ENCODE measurements at regions not wholly inside any gene's neighbourhood (a gene's known extent, or its start where the extent isn't known, plus 50 kb on each side); places are given as distances from the start of the nearest gene placed in this dataset.

- no TSS peak for BruUV-seq (replicated peaks)
- H3K27ac ChIP-seq, result no peak overlapping the region
- H2AFZ ChIP-seq, result no peak overlapping the region
- DNase-seq, result no peak
- H3F3A ChIP-seq (ENCODE audit: insufficient read depth, low read depth), result peaks cover 4% of the 10 kb centered on the region; the same call in 1 of the 2 replicates
- H3K9me2 ChIP-seq (ENCODE audit: insufficient read depth), result no peaks in the 10 kb centered on the region
- ChIA-PET CTCF (no interaction called here), POLR2A (ENCODE audit: unreplicated experiment) (no interaction called here)
- intact Hi-C loops (cut with micrococcal nuclease; ENCODE audit: unreplicated experiment), result loop anchor here (1.0 to 5.0 kb wide), 2 partner anchors 155 to 335 kb away; no protein-coding TSS in a partner anchor
- peaks cover 20% of the 10 kb centered on the region for H3K4me1 ChIP-seq (replicated peaks; ENCODE audit: insufficient read depth)
- H3K27me3 ChIP-seq (ENCODE audit: insufficient read depth, low read depth), result no peaks in the 10 kb centered on the region
- no peaks in the 10 kb centered on the region for H3K9me3 ChIP-seq (ENCODE audit: insufficient read depth, low read depth)
- no peaks in the 10 kb centered on the region for H3K79me2 ChIP-seq (ENCODE audit: low read depth)
- H4K20me1 ChIP-seq (ENCODE audit: insufficient read depth), result no peaks in the 10 kb centered on the region
- TF ChIP-seq CTCF (conservative IDR thresholded peaks at IDR 0.05), result no peak
- TF ChIP-seq EZH2 (IDR thresholded peaks at IDR 0.05; ENCODE audit: low read depth), result no peak
- no peaks in the 10 kb centered on the region for H3K36me3 ChIP-seq (ENCODE audit: low read depth)
- H3K4me2 ChIP-seq, result no peak overlapping the region; the same call in 1 of the 2 replicates
- H3K4me3 ChIP-seq, result no peak overlapping the region
Observed at GRCh38 chr3:59482684-59483083, 432.9 kb upstream of the CFAP20DC start.

GRCh38 chr3:59481776-59482400 lies 432.1 kb upstream of the CFAP20DC start:
- Histone ChIP-seq H3K9me3 (ENCODE audit: insufficient read depth, low read depth) (no peaks in the 10 kb centered on the region), H3K27ac (peak overlapping the region; percentile 49), H3K4me2 (peak overlapping the region; percentile 19), H3K4me1 (replicated peaks; ENCODE audit: insufficient read depth) (peaks cover 20% of the 10 kb centered on the region), H3K79me2 (ENCODE audit: low read depth) (no peaks in the 10 kb centered on the region), H2AFZ (no peak overlapping the region), H4K20me1 (ENCODE audit: insufficient read depth) (no peaks in the 10 kb centered on the region), H3F3A (ENCODE audit: insufficient read depth, low read depth) (peaks cover 4% of the 10 kb centered on the region; the same call in 1 of the 2 replicates), H3K36me3 (ENCODE audit: low read depth) (no peaks in the 10 kb centered on the region), H3K4me3 (no peak overlapping the region), H3K27me3 (ENCODE audit: insufficient read depth, low read depth) (no peaks in the 10 kb centered on the region), H3K9me2 (ENCODE audit: insufficient read depth) (no peaks in the 10 kb centered on the region)
- intact Hi-C loops (cut with micrococcal nuclease; ENCODE audit: unreplicated experiment), result loop anchor here (1.0 to 5.0 kb wide), 2 partner anchors 155 to 335 kb away; no protein-coding TSS in a partner anchor
- peak; percentile 14 to 43 for DNase-seq
- CTCF ChIA-PET, result no interaction called here
- POLR2A ChIA-PET (ENCODE audit: unreplicated experiment), result interaction anchor here (0.6 to 0.7 kb wide), 2 partner anchors 451 to 543 kb away, joined by 3 to 26 read pairs; no protein-coding TSS in a partner anchor
- no TSS peak for BruUV-seq (replicated peaks)
- TF ChIP-seq EZH2 (IDR thresholded peaks at IDR 0.05; ENCODE audit: low read depth) (no peak), CTCF (conservative IDR thresholded peaks at IDR 0.05) (no peak)

GRCh38 chr3:59480486-59480995 lies 430.7 kb upstream of the CFAP20DC start:
- H3K36me3 ChIP-seq (ENCODE audit: low read depth), result no peaks in the 10 kb centered on the region
- H3F3A ChIP-seq (ENCODE audit: insufficient read depth, low read depth), result peaks cover 4% of the 10 kb centered on the region; the same call in 1 of the 2 replicates
- TF ChIP-seq EZH2 (IDR thresholded peaks at IDR 0.05; ENCODE audit: low read depth) (no peak), CTCF (conservative IDR thresholded peaks at IDR 0.05) (no peak)
- no peaks in the 10 kb centered on the region for H3K9me2 ChIP-seq (ENCODE audit: insufficient read depth)
- CTCF ChIA-PET, result no interaction called here
- BruUV-seq (replicated peaks), result no TSS peak
- no peak overlapping the region for H3K27ac ChIP-seq
- 0 out of 2 replicates have a peak overlapping the region, but pooled peaks have one; percentile 39 for H3K4me2 ChIP-seq
- DNase-seq, result peak in 1 of 2 experiments; percentile 14
- intact Hi-C loops (cut with micrococcal nuclease; ENCODE audit: unreplicated experiment), result loop anchor here (5.0 kb wide), 1 partner anchor 337 kb away; no protein-coding TSS in a partner anchor
- no peaks in the 10 kb centered on the region for H3K9me3 ChIP-seq (ENCODE audit: insufficient read depth, low read depth)
- H2AFZ ChIP-seq, result no peak overlapping the region
- POLR2A ChIA-PET (ENCODE audit: unreplicated experiment), result no interaction called here
- H4K20me1 ChIP-seq (ENCODE audit: insufficient read depth), result no peaks in the 10 kb centered on the region
- no peaks in the 10 kb centered on the region for H3K27me3 ChIP-seq (ENCODE audit: insufficient read depth, low read depth)
- peaks cover 20% of the 10 kb centered on the region for H3K4me1 ChIP-seq (replicated peaks; ENCODE audit: insufficient read depth)
- H3K4me3 ChIP-seq, result no peak overlapping the region
- no peaks in the 10 kb centered on the region for H3K79me2 ChIP-seq (ENCODE audit: low read depth)

Data from PC-9 (cell line).